HG02610 (cell line): ENCODE measurements at regions not wholly inside any gene's neighbourhood (a gene's known extent, or its start where the extent isn't known, plus 50 kb on each side); places are given as distances from the start of the nearest gene placed in this dataset.
"Not testable (repeated sequence)": the region's sequence is repeated elsewhere in the genome, so short reads cannot be mapped to it uniquely, and the experiment has no call there.

Source experiments
- ATAC-seq: cut with Tn5 transposase; IDR thresholded peaks from one replicate; pipeline ENCODE4 v1.9.1; 2021; ENCODE audit warnings: mild to moderate bottlenecking, moderate library complexity; ENCODE audit not compliant: unreplicated experiment

DNA sequence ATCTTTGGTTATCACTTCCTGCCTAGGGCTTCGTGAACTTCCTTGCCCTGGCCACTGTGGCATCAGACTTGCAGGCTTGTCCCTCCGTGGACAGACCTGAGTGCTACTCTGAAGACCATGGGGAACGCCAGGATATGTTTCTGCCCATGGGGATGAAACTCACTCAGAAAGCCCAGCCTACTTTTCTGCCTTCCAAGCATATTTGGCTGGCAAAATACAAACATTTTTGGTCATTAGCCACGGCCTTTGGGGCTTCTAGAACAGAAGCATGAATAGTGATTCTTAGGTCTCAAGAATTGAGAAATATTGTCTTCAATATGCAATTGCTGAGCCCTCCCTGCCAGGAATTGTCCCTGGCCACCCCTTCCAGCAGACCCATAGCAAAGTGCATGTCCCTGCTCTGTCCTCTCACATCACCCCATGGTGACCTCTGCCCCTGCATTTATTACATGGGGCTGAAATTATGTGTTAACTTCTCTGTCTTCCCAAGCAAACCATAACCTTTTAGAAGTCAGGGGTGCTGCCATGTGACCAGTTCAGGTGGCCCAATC is 152.4 kb downstream of the OSR1 start:
- ATAC-seq: no peak

DNA sequence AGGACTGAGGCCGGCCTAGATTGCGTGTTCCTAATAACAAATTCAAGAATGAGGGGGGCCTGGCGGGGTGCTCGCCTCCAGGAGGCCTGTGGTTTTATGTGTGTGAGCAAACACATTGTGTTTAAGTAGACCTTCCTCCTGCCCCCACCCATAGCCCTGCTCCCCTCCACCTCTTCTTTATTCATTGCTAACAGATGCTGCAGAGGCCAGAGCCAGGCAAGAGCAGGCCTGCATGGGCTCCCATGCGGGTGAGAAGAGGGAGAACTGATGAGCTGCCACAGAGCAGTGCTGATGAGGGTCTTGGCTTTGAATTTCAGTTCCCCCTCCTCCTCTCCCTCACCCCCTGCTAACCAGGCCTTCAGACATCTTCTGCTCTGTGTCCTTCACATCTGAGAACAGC is 154.6 kb downstream of the OSR1 start:
- ATAC-seq: no peak

DNA sequence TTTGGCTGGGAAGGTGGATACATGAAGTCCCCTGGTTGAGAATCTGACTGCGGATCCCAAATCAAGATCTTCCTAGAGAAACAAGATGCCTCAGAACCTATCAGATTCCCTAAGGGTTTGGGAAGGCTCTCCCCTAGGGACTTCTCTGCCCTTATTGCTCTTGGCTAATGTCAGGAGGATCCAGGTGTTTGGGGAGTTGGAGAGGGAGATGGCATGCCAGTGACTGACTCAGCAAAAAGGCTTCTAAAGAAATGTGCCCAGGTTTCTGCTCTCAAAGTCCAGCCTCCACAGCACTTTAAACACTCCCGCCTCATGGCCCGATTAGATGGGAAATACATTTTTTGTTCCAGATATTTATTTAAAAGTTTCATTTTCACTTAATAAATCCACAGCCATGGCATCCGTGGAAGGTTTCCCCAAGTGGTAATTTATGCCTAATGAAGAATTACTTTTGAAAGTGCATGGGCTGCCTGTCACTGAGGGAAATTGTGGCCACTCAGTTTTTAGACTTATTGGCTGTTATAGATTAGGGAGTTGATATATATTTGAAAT is 156.4 kb downstream of the OSR1 start:
- ATAC-seq: no peak

DNA sequence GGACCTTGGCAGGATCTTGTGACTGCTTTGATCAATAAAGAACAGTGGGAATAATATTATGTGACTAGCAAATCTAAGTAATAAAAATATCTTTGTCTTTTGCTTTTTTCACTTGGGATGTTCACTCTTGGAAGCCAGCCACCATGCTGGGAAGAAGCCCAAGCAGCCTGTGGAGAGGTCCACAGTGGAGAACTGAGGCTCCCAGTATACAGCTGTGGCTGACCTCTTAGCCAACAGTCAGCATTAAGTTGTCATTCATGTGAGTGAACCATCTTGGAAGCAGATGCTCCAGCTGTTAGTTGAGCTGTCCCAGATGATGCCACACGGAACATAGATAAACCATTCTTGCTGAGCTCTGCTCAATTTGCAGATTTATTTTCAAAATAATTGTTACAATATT is 160.0 kb downstream of the OSR1 start:
- no peak for ATAC-seq

DNA sequence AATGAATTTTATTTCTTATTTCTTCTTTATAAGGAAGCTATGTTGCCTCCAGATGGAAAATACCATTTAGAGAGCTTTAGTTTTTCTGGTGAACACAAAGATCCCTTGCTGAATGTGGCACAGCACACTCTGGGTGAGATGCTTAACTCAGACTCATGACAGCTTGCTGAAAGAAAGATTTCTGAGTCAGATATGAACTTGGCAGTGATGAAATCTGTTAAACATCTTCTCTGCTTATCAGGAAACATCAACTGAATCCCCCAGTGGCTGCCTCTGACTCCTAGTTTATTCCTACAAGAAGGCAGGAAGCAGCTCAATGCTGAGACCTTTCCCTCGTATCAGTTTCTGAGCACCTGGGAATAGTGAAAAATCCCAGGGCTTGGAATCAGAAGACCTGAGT is 162.8 kb downstream of the OSR1 start:
- ATAC-seq: no peak

DNA sequence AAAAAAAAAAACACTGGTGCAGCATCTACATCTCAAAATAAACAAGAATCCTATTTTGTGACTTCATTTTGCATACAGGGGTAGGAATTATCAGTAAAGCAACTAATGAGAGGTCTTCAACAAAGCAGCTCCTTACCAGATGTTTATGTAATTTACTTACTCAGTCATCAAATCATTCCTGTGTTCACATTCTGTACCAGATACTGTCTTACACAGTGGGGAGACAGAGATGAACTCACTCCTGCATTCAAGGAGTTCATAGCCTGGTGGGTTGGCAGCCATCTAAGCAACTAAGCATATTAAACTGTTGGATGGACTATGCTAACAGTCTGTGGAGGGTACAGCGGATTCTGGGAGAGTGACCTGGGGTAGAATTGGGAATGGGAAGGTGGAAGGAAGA is 169.0 kb downstream of the OSR1 start:
- ATAC-seq: no peak

DNA sequence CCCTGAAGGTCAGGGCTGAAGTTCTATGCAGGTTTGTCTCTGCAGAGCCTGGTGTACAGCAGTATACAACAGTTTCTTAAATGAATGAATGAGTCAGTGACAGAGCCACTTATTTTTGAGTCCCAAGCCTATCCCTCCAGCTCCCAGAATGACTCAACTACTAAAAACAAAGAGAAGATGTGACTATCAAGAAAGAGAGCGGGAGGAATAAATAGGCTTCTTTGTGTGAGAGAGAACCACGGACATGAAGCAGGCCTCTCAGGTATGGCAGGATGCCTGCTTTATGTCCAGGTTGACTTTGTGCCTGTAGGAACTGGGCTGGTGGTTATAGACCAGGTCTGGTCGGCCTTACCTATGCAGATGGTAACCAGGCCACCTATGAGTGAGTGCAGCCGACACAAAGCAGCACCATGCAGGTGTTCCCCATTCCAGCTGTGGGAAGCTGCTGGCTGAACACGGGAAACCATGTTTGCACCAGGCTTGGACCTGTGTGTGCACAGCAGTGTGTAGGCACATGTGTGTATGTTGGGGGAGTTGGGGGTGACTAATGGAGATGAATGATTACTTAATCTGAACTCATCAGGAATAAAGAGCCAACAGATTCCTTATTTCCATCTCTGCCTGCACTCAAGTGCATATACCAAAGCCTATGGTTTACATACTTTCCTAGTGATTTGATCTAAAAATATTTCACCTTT is 171.0 kb downstream of the OSR1 start:
- no peak for ATAC-seq

DNA sequence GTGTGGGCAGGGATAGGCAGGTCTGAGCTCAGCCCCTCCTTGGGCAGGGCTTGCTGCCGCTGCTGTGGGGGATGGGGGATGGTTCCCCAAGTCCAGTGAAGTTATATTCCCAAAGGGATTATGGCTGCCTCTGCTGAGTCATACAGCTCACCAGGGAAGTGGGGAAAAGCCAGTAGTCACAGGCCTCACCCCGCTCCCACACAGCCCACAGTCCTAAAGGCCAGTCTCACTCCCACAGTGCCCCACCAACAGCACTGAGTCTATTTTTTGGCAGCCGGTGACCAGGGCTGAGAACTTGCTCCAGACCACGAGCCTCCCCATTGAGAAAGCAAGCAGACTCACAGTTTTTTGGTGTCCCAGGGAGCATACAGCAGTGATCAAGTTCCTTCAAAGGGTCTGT is 173.3 kb downstream of the OSR1 start:
- no peak for ATAC-seq

DNA sequence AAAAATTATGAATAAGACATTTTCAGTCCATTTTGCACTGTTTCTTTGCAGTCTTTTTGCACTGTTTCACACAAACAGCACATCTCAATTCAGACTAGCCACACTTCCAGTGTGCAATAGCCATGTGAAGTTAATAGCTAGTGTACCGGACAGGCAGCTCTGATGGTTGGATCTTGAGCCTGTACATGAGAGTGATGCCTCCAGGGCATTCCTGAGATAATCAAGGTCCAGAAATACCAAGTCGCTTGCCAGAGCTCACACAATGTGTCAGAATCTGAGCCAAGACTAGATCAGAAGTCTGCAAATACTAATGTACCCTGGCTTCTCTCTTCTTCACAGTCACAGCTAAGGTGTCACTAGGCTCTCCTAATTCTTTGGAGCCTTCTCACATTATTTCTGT is 180.2 kb downstream of the OSR1 start:
- no peak for ATAC-seq

DNA sequence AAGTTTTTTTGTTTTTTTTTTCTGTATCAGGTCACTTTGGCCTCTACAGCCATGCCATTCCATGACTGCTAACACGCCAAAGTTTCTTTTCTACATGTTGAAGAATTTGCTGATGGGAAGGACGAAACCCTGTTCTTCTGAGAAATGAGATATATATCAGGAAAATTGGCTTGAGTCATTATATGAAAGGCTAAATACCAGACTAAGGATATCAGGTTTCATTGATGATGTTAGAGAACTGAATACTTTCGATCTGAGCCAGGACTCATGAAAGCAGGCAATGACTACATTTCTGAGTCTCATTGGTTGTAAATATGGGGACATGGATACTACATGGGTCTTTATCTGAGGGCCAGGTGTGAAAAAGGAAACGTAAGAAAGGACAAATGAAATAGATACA is 181.4 kb downstream of the OSR1 start:
- no peak for ATAC-seq

DNA sequence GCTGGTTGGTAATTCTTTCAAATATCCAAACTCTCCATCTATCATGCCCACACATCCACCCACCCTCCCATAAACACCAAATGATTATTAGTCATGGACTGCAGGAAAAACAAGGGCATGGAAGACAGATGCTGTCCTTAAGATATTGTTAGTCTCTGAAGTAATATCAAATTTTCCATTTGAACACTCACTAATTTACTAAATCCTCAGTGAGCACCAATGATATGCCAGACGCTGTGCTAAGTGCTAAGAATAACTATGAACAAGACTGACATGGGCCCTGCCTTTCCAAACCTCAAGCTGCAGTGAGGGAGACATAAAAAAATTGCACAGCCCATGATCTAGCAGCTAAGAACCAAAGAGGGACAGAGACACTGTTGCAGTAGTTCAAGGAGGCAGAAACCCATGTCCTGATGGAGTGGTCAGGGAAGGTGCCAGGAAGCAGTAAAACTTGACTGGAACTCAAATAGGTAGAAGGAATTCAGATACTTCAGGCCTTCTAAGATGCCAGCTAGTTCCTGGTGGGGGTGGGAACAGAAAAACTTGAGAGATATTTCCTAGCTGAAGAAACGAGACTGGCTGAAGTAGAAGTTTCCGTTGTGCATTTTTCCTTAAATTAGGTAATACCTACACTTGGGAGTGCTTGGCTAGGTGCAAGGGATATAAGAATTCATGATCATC is 182.1 kb downstream of the OSR1 start:
- no peak for ATAC-seq

DNA sequence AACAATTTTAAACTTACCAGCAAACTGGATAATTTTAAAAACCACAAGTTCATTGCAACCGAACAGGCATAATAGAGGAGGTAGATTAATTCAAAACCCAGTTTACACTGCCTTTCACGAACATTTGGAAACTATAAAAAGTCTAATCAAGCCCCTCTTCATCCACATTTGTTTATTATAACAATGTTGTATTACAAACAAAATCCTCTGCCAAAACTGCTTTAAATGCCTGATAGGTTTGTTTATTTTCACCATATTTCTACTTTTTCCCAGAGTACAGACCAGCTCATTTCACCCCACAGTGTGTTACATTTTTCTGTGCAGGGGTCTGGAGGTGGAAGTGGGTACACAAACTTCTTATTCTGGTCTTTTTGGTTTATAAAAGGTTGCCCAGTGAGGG is 184.2 kb downstream of the OSR1 start:
- ATAC-seq: no peak

DNA sequence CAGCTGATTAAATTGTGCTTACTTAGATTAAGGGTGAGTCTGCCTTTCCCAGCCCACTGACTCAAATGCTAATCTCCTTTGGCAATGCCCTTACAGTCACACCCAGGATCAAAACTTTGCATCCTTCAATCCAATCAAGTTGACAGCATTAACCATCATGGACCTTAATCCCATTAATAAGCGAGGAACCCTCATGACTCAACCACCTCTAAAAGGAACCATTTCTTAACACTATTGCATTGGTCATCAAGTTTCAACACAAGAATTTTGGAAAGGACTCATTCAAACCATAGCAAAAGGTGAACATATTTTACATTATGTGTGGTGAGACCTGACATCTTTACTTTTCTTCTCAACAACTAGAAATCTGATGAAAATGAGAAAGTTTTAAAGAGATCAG is 187.0 kb downstream of the OSR1 start:
- no peak for ATAC-seq

DNA sequence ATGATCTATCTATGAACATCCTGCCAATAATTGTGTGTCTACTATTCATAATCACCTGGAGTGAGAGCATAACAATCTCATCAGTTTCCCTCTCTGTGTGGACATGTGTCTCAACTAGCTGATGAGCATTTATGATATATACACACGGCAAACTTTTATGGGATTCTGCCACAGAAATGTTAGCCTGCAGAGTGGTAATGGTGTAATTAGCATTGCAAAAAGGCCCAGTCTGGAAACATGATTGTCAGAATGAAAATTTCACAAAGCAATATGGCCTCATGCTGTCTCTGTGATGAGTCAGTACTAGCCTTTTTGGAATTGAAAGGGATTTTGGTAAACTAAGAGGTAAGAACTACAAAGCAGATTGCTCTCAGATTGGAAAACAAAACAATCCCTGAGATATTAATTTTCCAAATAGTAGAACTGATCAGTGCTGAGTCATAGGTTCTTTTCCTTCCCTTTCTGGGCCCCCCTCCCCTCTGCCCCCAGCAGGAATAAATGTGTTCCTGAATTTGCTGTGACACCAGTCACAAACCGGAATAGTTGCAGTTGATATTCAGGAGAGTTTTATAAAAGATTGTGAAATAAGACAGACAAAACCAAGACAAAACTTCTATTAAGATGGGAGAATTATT is 189.2 kb downstream of the OSR1 start:
- ATAC-seq: no peak

DNA sequence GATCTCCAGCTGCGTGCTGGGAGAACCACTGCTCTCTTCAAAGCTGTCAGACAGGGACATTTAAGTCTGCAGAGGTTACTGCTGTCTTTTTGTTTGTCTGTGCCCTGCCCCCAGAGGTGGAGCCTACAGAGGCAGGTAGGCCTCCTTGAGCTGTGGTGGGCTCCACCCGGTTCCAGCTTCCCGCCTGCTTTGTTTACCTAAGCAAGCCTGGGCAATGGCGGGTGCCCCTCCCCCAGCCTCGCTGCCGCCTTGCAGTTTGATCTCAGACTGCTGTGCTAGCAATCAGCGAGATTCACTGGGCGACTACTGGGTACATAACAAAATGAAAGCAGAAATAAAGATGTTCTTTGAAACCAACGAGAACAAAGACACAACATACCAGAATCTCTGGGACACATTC is 194.3 kb downstream of the OSR1 start:
- not testable (repeated sequence) for ATAC-seq

DNA sequence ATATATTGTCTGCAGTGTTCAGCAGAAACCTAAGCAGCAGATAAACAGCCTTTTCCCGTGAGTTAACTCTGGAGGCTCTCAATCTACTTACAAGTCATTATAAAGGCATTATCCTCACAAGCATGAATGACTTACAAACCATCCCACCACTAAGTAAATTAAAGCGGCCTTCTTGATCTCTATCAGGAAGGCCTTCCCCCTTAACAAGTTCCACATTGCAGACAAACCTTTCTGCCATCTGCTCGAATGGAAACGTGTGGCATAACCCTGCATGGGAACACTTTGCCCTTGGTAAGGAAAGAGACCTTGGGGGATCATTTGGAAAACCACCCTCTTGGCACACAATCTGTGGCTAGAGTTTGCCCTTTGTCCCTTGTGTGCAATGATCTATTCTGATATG is 199.5 kb downstream of the OSR1 start:
- no peak for ATAC-seq

DNA sequence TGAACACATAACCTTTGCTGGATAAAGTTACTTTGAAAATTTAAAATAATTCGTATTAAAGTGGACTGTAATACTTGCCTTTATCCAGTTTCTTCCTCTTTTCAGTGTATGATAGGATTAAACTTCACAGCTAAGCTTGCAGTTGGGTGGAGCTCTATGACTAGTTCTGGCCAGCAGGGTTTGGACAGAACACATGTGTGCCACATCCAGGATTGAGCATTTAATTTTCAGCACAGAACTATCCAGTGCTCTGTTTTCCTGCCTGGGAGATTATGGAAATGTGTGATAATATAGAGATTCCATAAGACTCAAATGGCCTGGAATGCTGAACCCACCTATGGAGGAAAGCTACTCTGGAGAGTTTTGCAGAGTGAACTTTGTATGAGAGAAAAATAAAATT is 200.2 kb downstream of the OSR1 start:
- no peak for ATAC-seq

DNA sequence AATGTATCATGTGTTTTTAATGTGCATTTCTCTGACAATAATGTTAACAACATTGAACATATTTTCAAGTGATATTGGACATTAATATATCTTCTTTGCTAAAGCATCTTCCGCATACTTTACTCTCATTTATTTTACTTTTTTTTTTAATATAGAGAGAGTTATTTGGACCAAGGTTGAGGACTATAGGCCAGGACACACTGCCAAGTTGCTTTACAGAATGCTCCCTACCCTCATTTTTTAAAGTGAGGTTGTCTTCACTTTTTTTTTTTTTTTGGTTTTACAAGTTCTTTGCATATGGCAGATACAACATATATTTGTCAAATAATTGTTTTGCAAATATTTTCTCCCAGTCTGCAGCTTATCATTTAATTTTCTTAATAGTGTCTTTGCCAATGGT is 201.8 kb downstream of the OSR1 start:
- ATAC-seq: no peak

DNA sequence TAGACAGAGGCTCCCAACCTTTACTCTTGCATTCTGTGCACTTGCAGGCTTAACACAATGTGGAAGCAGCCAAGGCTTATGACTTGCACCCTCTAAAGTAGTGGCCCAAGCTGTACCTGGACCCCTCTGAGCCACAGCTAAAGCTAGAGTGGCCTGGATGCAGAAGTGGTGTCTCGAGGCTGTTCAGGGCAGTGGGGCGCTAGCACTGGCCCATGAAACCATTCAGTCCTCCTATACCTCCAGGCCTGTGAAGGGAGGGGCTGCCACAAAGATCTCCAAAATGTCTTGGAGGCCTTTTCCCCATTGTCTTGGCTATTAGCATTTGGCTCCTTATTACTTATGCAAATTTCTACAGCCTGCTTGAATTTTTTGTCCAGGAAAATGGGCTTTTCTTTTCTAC is 207.7 kb downstream of the OSR1 start:
- ATAC-seq: no peak

DNA sequence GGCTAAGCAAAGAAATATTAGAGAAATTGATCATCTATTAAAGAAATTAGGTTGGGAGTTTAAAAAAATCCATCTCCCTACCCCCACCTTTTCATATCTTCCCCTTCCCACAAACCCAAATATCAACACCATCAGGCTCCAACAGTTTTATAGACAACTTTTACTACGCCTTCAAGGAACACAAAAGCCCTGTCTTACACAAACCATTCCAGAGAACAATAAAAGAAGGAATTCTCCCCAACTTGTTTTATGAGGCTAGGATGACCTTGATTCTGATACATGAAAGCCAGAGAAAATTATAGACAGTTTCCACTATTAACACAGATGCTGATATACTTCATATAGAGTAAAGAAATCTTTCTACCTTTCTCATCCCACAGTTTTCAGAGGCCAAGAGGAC is 211.6 kb downstream of the OSR1 start:
- no peak for ATAC-seq

DNA sequence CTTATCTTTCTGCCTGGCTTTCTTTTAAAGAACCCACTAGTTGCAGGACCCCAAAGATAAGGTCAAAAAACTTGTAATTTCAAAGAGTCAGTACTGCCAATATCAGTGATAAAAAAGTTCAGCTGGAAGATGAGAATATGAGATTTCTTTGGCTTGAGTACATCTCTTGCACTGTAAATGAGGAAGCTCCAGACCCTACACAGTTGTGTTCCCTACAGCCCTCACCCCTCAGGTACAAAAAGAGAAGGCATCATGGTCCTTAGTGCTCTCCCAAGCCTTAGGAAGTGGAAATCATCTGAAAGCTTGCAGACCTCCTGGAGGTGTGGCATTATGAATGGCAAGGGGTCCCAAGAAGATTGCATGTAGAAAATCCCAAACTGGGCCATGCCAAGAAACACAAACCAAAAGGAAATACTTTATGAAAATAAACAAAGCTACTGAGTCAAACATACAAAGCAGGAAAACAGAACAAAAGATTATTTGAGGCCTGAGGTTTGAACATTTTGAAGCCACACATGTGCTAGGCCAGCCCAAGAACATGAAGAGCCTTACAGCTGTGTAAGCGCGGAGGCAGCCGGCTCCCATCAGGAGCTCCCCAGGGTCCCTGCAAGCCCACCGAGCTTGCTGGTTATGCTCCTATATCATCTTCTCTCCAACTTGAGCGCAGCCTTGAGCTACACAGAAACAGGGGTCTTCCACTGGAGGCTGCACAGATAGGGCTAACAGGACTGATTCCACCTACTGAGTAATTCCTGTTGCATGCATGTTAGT is 217.0 kb downstream of the OSR1 start:
- ATAC-seq: no peak
